ENCODE measurements at regions not wholly inside any gene's neighbourhood (a gene's known extent, or its start where the extent isn't known, plus 50 kb on each side); places are given as distances from the start of the nearest gene placed in this dataset.

DNA sequence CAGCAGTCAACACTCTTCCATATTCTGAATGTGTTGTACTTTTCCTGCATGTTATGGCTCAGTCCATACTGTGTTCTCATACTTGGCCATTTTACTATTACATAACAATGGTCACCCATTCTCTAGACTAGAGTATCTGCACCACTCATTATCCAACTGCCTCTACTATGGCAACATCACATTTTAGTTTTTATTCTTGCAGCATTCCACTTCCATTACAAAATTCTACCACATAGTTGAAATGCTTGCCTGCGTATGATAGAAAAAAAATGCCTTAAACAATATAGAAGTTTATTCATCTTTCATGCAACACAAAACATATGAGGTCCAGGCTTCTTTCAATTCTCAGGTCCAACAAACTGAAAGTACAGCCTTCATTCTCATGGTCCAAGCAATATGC is 128.0 kb downstream of the TENT5A start:
- TF ChIP-seq CTCF (IDR thresholded peaks at IDR 0.05; ENCODE audit: insufficient read depth, low read length) (no peak), REST (IDR thresholded peaks at IDR 0.05; ENCODE audit: insufficient replicate concordance, low read depth) (no peak), POLR2AphosphoS5 (IDR thresholded peaks at IDR 0.05; ENCODE audit: low read depth) (no peak), GABPA (IDR thresholded peaks at IDR 0.05; ENCODE audit: low read depth) (no peak), SPI1 (IDR thresholded peaks at IDR 0.05; ENCODE audit: borderline replicate concordance, low read depth) (no peak)

Data from HL-60 (cell line).